SK-N-SH (cell line): ENCODE measurements at regions not wholly inside any gene's neighbourhood (a gene's known extent, or its start where the extent isn't known, plus 50 kb on each side); places are given as distances from the start of the nearest gene placed in this dataset.
A peak's percentile ranks its signal among the peaks of the same experiment; 100 is the strongest.

Source experiments
- CTCF ChIA-PET: fragments of 300-600, 350-600 bp; formaldehyde crosslinking; extraction: SDS; loops from one replicate; lab custom pipeline; 2021; lab: Yijun Ruan, JAX
- POLR2A ChIA-PET: fragments of 350-600 bp; sonication (Branson Sonifier 250); formaldehyde crosslinking; extraction: SDS; loops from one replicate; lab custom pipeline; 2020; ENCODE audit warnings: antibody characterized with exemption, inconsistent platforms; lab: Yijun Ruan, JAX
- DNase-seq: peaks from one replicate; pipeline ENCODE4 v3.0.0; 2012
- H2AFZ ChIP-seq: fragments of 200-600 bp; sonication (generic); 2 replicates; pipeline ENCODE4 v1.8.1; 2016; ENCODE audit warnings: antibody characterized with exemption, mild to moderate bottlenecking, low read depth
- H3F3A ChIP-seq: fragments of 200-600 bp; sonication (generic); replicated peaks from 2 replicates; pipeline ENCODE3; 2016; ENCODE audit warnings: antibody characterized with exemption, mild to moderate bottlenecking; ENCODE audit not compliant: insufficient read depth
- H3K27ac ChIP-seq, 2 experiments: fragments of 200-500 bp in 1 of 2; fragments of 200-600 bp in 1 of 2; sonication (Bioruptor generic) in 1 of 2; sonication (generic), shearing (Covaris generic) in 1 of 2; 2 replicates each; pipeline versions ENCODE4 v1.5.1 to v1.6.1; 2014 to 2016; ENCODE audit warnings: low read depth in 2 of 2, inconsistent platforms in 1 of 2, low read length in 1 of 2, mild to moderate bottlenecking in 1 of 2, mixed read lengths in 1 of 2
- H3K27me3 ChIP-seq: fragments of 200-600 bp; sonication (generic), shearing (Covaris generic); 2 replicates; pipeline ENCODE4 v1.6.1; 2016; ENCODE audit warnings: mixed run types; ENCODE audit not compliant: insufficient read depth
- H3K36me3 ChIP-seq, 2 experiments: fragments of 200-500 bp in 1 of 2; fragments of 200-600 bp in 1 of 2; sonication (Bioruptor generic) in 1 of 2; sonication (generic) in 1 of 2; replicated peaks in 1 of 2; 2 replicates each; pipeline versions ENCODE3 to v1.5.1; 2014 to 2016; ENCODE audit warnings: low read length in 1 of 2, mild to moderate bottlenecking in 1 of 2; ENCODE audit not compliant: insufficient read depth in 2 of 2, control insufficient read depth in 1 of 2
- H3K4me1 ChIP-seq, 2 experiments: fragments of 200-500 bp in 1 of 2; fragments of 200-600 bp in 1 of 2; sonication (Bioruptor generic) in 1 of 2; sonication (generic), shearing (Covaris generic) in 1 of 2; 2 replicates each; pipeline versions ENCODE4 v1.5.1 to v1.6.1; 2014 to 2016; ENCODE audit warnings: low read depth in 1 of 2, low read length in 1 of 2, mixed run types in 1 of 2; ENCODE audit not compliant: insufficient read depth in 2 of 2, control insufficient read depth in 1 of 2
- H3K4me2 ChIP-seq: fragments of 200-600 bp; sonication (generic), shearing (Covaris generic); 2 replicates; pipeline ENCODE4 v1.6.1; 2017; ENCODE audit warnings: mixed run types
- H3K4me3 ChIP-seq, 2 experiments: fragments of 200-500 bp in 1 of 2; fragments of 200-600 bp in 1 of 2; sonication (Bioruptor generic) in 1 of 2; sonication (generic), shearing (Covaris generic) in 1 of 2; 2 replicates each; pipeline versions ENCODE4 v1.5.1 to v1.8.1; 2014 to 2016; ENCODE audit warnings: low read depth in 2 of 2, inconsistent platforms in 1 of 2, low read length in 1 of 2, mild to moderate bottlenecking in 1 of 2, mixed read lengths in 1 of 2, moderate library complexity in 1 of 2
- H3K79me2 ChIP-seq: fragments of 200-600 bp; sonication (generic); 2 replicates; pipeline ENCODE4 v1.8.1; 2017; ENCODE audit warnings: mild to moderate bottlenecking; ENCODE audit not compliant: insufficient read depth
- H3K9ac ChIP-seq: fragments of 200-600 bp; sonication (generic); 2 replicates; pipeline ENCODE4 v1.6.1; 2017; ENCODE audit warnings: mixed run types
- H3K9me2 ChIP-seq: fragments of 200-600 bp; sonication (generic); 2 replicates; pipeline ENCODE4 v1.6.1; 2017; ENCODE audit warnings: mixed run types
- H3K9me3 ChIP-seq: fragments of 200-600 bp; sonication (generic); 2 replicates; pipeline ENCODE4 v1.6.1; 2017; ENCODE audit warnings: mixed run types, mild to moderate bottlenecking, moderate library complexity
- H4K20me1 ChIP-seq: fragments of 200-600 bp; sonication (generic); 2 replicates; pipeline ENCODE4 v1.6.1; 2017; ENCODE audit warnings: mild to moderate bottlenecking, mixed run types; ENCODE audit not compliant: insufficient read depth
- CHD2 ChIP-seq: fragments of 150-350 bp; IDR thresholded peaks from 2 replicates; pipeline ENCODE4 v1.6.1; 2018; ENCODE audit warnings: low read length; ENCODE audit not compliant: partially characterized antibody
- ELF1 ChIP-seq: IDR thresholded peaks from 2 replicates; pipeline ENCODE4 v1.4.0; 2012
- EP300 ChIP-seq, 2 experiments: IDR thresholded peaks; 2 replicates each; pipeline versions ENCODE4 v1.4.0 to v1.6.1; 2012; ENCODE audit warnings: borderline replicate concordance in 1 of 2, low read depth in 1 of 2, low read length in 1 of 2
- EZH2phosphoT487 ChIP-seq: fragments of 200-600 bp; sonication (generic); IDR thresholded peaks from 2 replicates; pipeline ENCODE4 v1.6.1; 2017; ENCODE audit warnings: low read depth, mixed run types, mild to moderate bottlenecking, antibody characterized with exemption, moderate library complexity, borderline replicate concordance
- FOSL2 ChIP-seq: IDR thresholded peaks from 2 replicates; pipeline ENCODE4 v1.4.0; 2012; ENCODE audit warnings: low read depth, mild to moderate bottlenecking, moderate library complexity, borderline replicate concordance
- FOXJ3 ChIP-seq: sonication (generic); formaldehyde crosslinking; IDR thresholded peaks from 2 replicates; pipeline ENCODE4 v1.5.1; 2020; ENCODE audit warnings: mild to moderate bottlenecking, missing genetic modification reagents
- GABPA ChIP-seq: IDR thresholded peaks from 2 replicates; pipeline ENCODE4 v1.4.0; 2012; ENCODE audit warnings: low read depth, mild to moderate bottlenecking
- GATA2 ChIP-seq: sonication (generic); formaldehyde crosslinking; IDR thresholded peaks from 2 replicates; pipeline ENCODE4 v1.5.0; 2020; ENCODE audit warnings: mild to moderate bottlenecking, missing genetic modification reagents
- IRF3 ChIP-seq: fragments of 150-350 bp; IDR thresholded peaks from 2 replicates; pipeline ENCODE4 v1.6.1; 2016; ENCODE audit warnings: mild to moderate bottlenecking, low read depth, low read length
- JUND ChIP-seq: IDR thresholded peaks from 2 replicates; pipeline ENCODE4 v1.4.0; 2012
- NFIC ChIP-seq: IDR thresholded peaks from 2 replicates; pipeline ENCODE4 v1.4.0; 2012; ENCODE audit warnings: borderline replicate concordance
- NRF1 ChIP-seq: IDR thresholded peaks from 2 replicates; pipeline ENCODE4 v1.6.1; 2012; ENCODE audit warnings: low read depth, mild to moderate bottlenecking, low read length
- PBX3 ChIP-seq: IDR thresholded peaks from 2 replicates; pipeline ENCODE4; 2012
- POLR2AphosphoS5 ChIP-seq: IDR thresholded peaks from 2 replicates; pipeline ENCODE4 v1.6.1; 2012; ENCODE audit warnings: low read depth, low read length
- RAD21 ChIP-seq: IDR thresholded peaks from 2 replicates; pipeline ENCODE4 v1.6.1; 2012; ENCODE audit warnings: mild to moderate bottlenecking, low read length
- RCOR1 ChIP-seq: fragments of 150-350 bp; IDR thresholded peaks from 2 replicates; pipeline ENCODE4 v1.6.1; 2017; ENCODE audit warnings: antibody characterized with exemption, low read length
- RXRA ChIP-seq: IDR thresholded peaks from 2 replicates; pipeline ENCODE4 v1.4.0; 2012; ENCODE audit warnings: low read depth, mild to moderate bottlenecking, borderline replicate concordance
- SIN3A ChIP-seq: IDR thresholded peaks from 2 replicates; pipeline ENCODE4 v1.6.1; 2012; ENCODE audit warnings: low read depth, mild to moderate bottlenecking, low read length, moderate library complexity, borderline replicate concordance
- TCF12 ChIP-seq: IDR thresholded peaks from 2 replicates; pipeline ENCODE4 v1.4.0; 2012
- WGBS: methylation state at CpG from one replicate; pipeline ENCODE4 v1.1.6; 2017; ENCODE audit warnings: low lambda C conversion rate; 5-methylcytosine and 5-hydroxymethylcytosine counted together
- TF ChIP-seq, protein P1 (sequence below): fragments of 200-600 bp; sonication (generic); IDR thresholded peaks from 2 replicates; pipeline ENCODE4 v1.6.1; 2017; ENCODE audit warnings: antibody characterized with exemption, mild to moderate bottlenecking, moderate library complexity
- TF ChIP-seq, protein P2 (sequence below): IDR thresholded peaks from 2 replicates; pipeline ENCODE4 v1.6.1; 2012; ENCODE audit warnings: mild to moderate bottlenecking, low read depth, low read length, moderate library complexity

DNA sequence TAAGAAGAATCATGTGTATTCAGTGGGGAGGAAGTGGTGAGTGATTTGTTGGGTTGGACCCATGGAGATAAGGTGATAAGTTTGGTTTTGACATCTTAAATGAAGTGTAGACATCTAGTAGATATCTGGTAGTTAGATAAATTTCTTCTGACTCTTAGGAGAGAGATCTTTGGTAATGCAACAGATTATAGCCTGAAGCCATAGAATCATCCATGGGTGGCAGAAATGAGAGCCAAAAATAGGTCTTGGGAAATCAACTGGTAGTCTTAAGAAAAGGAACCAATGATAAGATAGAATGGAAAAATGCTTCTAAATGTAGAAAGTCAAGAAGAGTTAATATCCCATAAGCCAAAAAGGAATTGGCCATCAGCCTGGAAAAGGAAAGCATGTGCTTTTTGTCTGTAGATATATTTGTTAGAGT is 532.7 kb upstream of the GRAMD2B start:
- no peak overlapping the region for H2AFZ ChIP-seq
- H3F3A ChIP-seq = no peaks in the 10 kb centered on the region
- H3K9ac ChIP-seq = no peak overlapping the region
- no peaks in the 10 kb centered on the region for H3K79me2 ChIP-seq
- H4K20me1 ChIP-seq = no peaks in the 10 kb centered on the region
- no peaks in the 10 kb centered on the region for H3K27me3 ChIP-seq
- peak overlapping the region in 1 of 2 experiments; percentile 50; a peak in 2 of 4 replicates for H3K27ac ChIP-seq
- no peak overlapping the region for H3K4me2 ChIP-seq
- TF ChIP-seq NFIC = no peak
- TF ChIP-seq IRF3 = no peak
- no peak for TF ChIP-seq ELF1
- no peak for TF ChIP-seq FOXJ3 (CRISPR knock-in tag)
- TF ChIP-seq RCOR1 = no peak
- TF ChIP-seq EP300 (IDR thresholded peaks at IDR 0.05; ENCODE audit: borderline replicate concordance in 1 of 2, low read depth in 1 of 2, low read length in 1 of 2) = no peak
- TF ChIP-seq CHD2 = no peak
- TF ChIP-seq PBX3 = no peak
- TF ChIP-seq JUND = no peak
- TF ChIP-seq, protein P1, sequence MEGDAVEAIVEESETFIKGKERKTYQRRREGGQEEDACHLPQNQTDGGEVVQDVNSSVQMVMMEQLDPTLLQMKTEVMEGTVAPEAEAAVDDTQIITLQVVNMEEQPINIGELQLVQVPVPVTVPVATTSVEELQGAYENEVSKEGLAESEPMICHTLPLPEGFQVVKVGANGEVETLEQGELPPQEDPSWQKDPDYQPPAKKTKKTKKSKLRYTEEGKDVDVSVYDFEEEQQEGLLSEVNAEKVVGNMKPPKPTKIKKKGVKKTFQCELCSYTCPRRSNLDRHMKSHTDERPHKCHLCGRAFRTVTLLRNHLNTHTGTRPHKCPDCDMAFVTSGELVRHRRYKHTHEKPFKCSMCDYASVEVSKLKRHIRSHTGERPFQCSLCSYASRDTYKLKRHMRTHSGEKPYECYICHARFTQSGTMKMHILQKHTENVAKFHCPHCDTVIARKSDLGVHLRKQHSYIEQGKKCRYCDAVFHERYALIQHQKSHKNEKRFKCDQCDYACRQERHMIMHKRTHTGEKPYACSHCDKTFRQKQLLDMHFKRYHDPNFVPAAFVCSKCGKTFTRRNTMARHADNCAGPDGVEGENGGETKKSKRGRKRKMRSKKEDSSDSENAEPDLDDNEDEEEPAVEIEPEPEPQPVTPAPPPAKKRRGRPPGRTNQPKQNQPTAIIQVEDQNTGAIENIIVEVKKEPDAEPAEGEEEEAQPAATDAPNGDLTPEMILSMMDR = no peak
- no peak overlapping the region for H3K4me3 ChIP-seq
- ChIA-PET CTCF (no interaction called here), POLR2A (no interaction called here)
- no peaks in the 10 kb centered on the region for H3K9me2 ChIP-seq
- peaks cover 0 to 4% of the 10 kb centered on the region in 2 experiments; a peak in 1 of 4 replicates for H3K4me1 ChIP-seq
- no peak for DNase-seq
- H3K36me3 ChIP-seq = no peaks in the 10 kb centered on the region
- no peaks in the 10 kb centered on the region for H3K9me3 ChIP-seq

GRCh38 chr5:125891061-125891725 is 532.0 kb upstream of the GRAMD2B start:
- Histone ChIP-seq H3K27ac (peak overlapping the region in 1 of 2 experiments; percentile 50; a peak in 2 of 4 replicates), H3K9ac (no peak overlapping the region), H3K4me1 (peaks cover 0 to 4% of the 10 kb centered on the region in 2 experiments; a peak in 1 of 4 replicates), H3K4me2 (no peak overlapping the region), H3K9me2 (no peaks in the 10 kb centered on the region), H3F3A (no peaks in the 10 kb centered on the region), H2AFZ (no peak overlapping the region), H3K27me3 (no peaks in the 10 kb centered on the region), H3K36me3 (no peaks in the 10 kb centered on the region), H3K79me2 (no peaks in the 10 kb centered on the region), H3K4me3 (no peak overlapping the region), H4K20me1 (no peaks in the 10 kb centered on the region), H3K9me3 (no peaks in the 10 kb centered on the region)
- CTCF ChIA-PET = no interaction called here
- WGBS = 37% methylated on average over 2 of the region's 2 CpGs
- DNase-seq = no peak
- TF ChIP-seq SIN3A = no peak
- peak in 1 of 2 experiments; percentile 33; a peak in 1 of 4 replicates for TF ChIP-seq EP300 (IDR thresholded peaks at IDR 0.05; ENCODE audit: borderline replicate concordance in 1 of 2, low read depth in 1 of 2, low read length in 1 of 2)
- TF ChIP-seq TCF12 = no peak
- TF ChIP-seq GATA2 (CRISPR knock-in tag) = peak; percentile 28; the same call in 1 of the 2 replicates
- TF ChIP-seq POLR2AphosphoS5 = no peak
- no peak for TF ChIP-seq GABPA
- TF ChIP-seq RXRA = no peak
- no peak for TF ChIP-seq NRF1
- 0 out of 2 replicates have a peak, but pooled peaks have one; percentile 3 for TF ChIP-seq RAD21
- no peak for TF ChIP-seq FOSL2
- TF ChIP-seq EZH2phosphoT487 = no peak
- TF ChIP-seq, protein P2, sequence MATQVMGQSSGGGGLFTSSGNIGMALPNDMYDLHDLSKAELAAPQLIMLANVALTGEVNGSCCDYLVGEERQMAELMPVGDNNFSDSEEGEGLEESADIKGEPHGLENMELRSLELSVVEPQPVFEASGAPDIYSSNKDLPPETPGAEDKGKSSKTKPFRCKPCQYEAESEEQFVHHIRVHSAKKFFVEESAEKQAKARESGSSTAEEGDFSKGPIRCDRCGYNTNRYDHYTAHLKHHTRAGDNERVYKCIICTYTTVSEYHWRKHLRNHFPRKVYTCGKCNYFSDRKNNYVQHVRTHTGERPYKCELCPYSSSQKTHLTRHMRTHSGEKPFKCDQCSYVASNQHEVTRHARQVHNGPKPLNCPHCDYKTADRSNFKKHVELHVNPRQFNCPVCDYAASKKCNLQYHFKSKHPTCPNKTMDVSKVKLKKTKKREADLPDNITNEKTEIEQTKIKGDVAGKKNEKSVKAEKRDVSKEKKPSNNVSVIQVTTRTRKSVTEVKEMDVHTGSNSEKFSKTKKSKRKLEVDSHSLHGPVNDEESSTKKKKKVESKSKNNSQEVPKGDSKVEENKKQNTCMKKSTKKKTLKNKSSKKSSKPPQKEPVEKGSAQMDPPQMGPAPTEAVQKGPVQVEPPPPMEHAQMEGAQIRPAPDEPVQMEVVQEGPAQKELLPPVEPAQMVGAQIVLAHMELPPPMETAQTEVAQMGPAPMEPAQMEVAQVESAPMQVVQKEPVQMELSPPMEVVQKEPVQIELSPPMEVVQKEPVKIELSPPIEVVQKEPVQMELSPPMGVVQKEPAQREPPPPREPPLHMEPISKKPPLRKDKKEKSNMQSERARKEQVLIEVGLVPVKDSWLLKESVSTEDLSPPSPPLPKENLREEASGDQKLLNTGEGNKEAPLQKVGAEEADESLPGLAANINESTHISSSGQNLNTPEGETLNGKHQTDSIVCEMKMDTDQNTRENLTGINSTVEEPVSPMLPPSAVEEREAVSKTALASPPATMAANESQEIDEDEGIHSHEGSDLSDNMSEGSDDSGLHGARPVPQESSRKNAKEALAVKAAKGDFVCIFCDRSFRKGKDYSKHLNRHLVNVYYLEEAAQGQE = no peak
- TF ChIP-seq ELF1 = no peak
- TF ChIP-seq RCOR1 = peak; percentile 66; the same call in 1 of the 2 replicates
- POLR2A ChIA-PET = no interaction called here
